B cell (primary cell): ENCODE measurements at regions not wholly inside any gene's neighbourhood (a gene's known extent, or its start where the extent isn't known, plus 50 kb on each side); places are given as distances from the start of the nearest gene placed in this dataset.

Experiments
- ATAC-seq: fragments of 200-7000 bp; cut with Tn5 transposase; one replicate; pipeline ENCODE4 v1.10.0; 2021; ENCODE audit warnings: low read depth, mild to moderate bottlenecking, moderate number of reproducible peaks, moderate library complexity
- CTCF ChIA-PET: fragments of 350-600 bp; sonication (Branson Sonifier 250); formaldehyde crosslinking; loops from one replicate; lab custom pipeline; 2021; ENCODE audit warnings: antibody characterized with exemption, inconsistent platforms; lab: Charles Lee
- POLR2A ChIA-PET: fragments of 350-600 bp; sonication (Branson Sonifier 250); formaldehyde crosslinking; loops from one replicate; lab custom pipeline; 2021; ENCODE audit warnings: antibody characterized with exemption; lab: Charles Lee
- DNase-seq: peaks from one replicate; pipeline ENCODE4 v3.0.0; 2013
- H2AFZ ChIP-seq: 2 replicates; pipeline ENCODE4 v1.6.1; 2012; ENCODE audit warnings: mild to moderate bottlenecking, low read depth, low read length; ENCODE audit not compliant: insufficient read depth, poor library complexity, severe bottlenecking
- H3K27ac ChIP-seq, 2 donors: 1 replicate in 1 of 2; 2 replicates in 1 of 2; pipeline ENCODE4 v1.5.1; 2012 to 2013; ENCODE audit warnings: low read length in 2 of 2, mild to moderate bottlenecking in 2 of 2, moderate library complexity in 1 of 2
- H3K27me3 ChIP-seq, 4 experiments: fragments of 200-600 bp in 1 of 4; sonication (generic) in 1 of 4; replicated peaks in 1 of 4; 1 replicate in 2 of 4; 2 replicates in 2 of 4; pipeline versions ENCODE4 v1.6.1 to v1.7.0; 2013 to 2016; ENCODE audit warnings: low read length in 3 of 4, mild to moderate bottlenecking in 2 of 4, mixed read lengths in 1 of 4, moderate library complexity in 1 of 4; ENCODE audit not compliant: insufficient read depth in 4 of 4, control insufficient read depth in 3 of 4; ENCODE audit errors: control extremely low read depth in 1 of 4
- H3K36me3 ChIP-seq, 2 experiments: replicated peaks in 1 of 2; 1 replicate in 1 of 2; 2 replicates in 1 of 2; pipeline versions ENCODE4 v1.6.1 to v1.7.1; 2013; ENCODE audit warnings: low read length in 1 of 2; ENCODE audit not compliant: insufficient read depth in 2 of 2, control insufficient read depth in 1 of 2; ENCODE audit errors: control extremely low read depth in 1 of 2, extremely low read depth in 1 of 2
- H3K4me1 ChIP-seq, 2 donors: fragments of 200-600 bp in 1 of 2; sonication (generic) in 1 of 2; 1 replicate in 1 of 2; 2 replicates in 1 of 2; pipeline versions ENCODE4 v1.5.1 to v1.6.1; 2013 to 2017; ENCODE audit warnings: low read length in 2 of 2; ENCODE audit not compliant: control insufficient read depth in 2 of 2, insufficient read depth in 2 of 2
- H3K4me2 ChIP-seq: replicated peaks from 2 replicates; pipeline ENCODE3; 2012; ENCODE audit warnings: mild to moderate bottlenecking, low read depth, low read length; ENCODE audit not compliant: poor library complexity, severe bottlenecking
- H3K4me3 ChIP-seq, 5 experiments: fragments of 200-600 bp in 1 of 5; sonication (generic) in 1 of 5; 1 replicate in 3 of 5; 2 replicates in 2 of 5; pipeline versions ENCODE4 v1.5.1 to v1.7.0; 2011 to 2016; ENCODE audit warnings: low read length in 4 of 5, mild to moderate bottlenecking in 4 of 5, low read depth in 2 of 5, control low read depth in 1 of 5, moderate library complexity in 1 of 5; ENCODE audit not compliant: insufficient read depth in 1 of 5; ENCODE audit errors: control extremely low read depth in 1 of 5, extremely low read depth in 1 of 5
- H3K79me2 ChIP-seq: fragments of 200-600 bp; sonication (generic); one replicate; pipeline ENCODE4 v1.6.0; 2016; ENCODE audit warnings: low read length; ENCODE audit not compliant: control insufficient read depth, insufficient read depth
- H3K9ac ChIP-seq: fragments of 200-600 bp; sonication (generic); 2 replicates; pipeline ENCODE4 v1.6.1; 2017; ENCODE audit warnings: mild to moderate bottlenecking, low read length, moderate library complexity
- H3K9me3 ChIP-seq, 3 donors: one replicate each; pipeline versions ENCODE4 v1.6.1 to v1.7.1; 2013; ENCODE audit warnings: low read length in 2 of 3; ENCODE audit not compliant: control insufficient read depth in 2 of 3, insufficient read depth in 1 of 3; ENCODE audit errors: control extremely low read depth in 1 of 3
- H4K20me1 ChIP-seq: 2 replicates; pipeline ENCODE4 v1.6.0; 2012; ENCODE audit warnings: mild to moderate bottlenecking, low read length; ENCODE audit not compliant: insufficient read depth, control insufficient read depth, poor library complexity, severe bottlenecking
- H3K27ac Mint-ChIP-seq: one replicate; pipeline ENCODE4 v1.8.0; 2021; ENCODE audit warnings: mixed read lengths
- H3K27me3 Mint-ChIP-seq: one replicate; pipeline ENCODE4 v1.8.0; 2021; ENCODE audit warnings: mixed read lengths
- H3K4me1 Mint-ChIP-seq: one replicate; pipeline ENCODE4 v1.8.0; 2021; ENCODE audit warnings: mixed read lengths
- H3K4me3 Mint-ChIP-seq: one replicate; pipeline ENCODE4 v1.8.0; 2021; ENCODE audit warnings: mixed read lengths
- H3K9me3 Mint-ChIP-seq: one replicate; pipeline ENCODE4 v1.8.0; 2022; ENCODE audit warnings: mixed read lengths; ENCODE audit not compliant: insufficient read depth
- CTCF ChIP-seq: fragments of 200-600 bp; IDR thresholded peaks from one replicate; pipeline ENCODE4 v1.8.0; 2022; ENCODE audit warnings: antibody characterized with exemption, mild to moderate bottlenecking
- EZH2 ChIP-seq: IDR thresholded peaks from 2 replicates; pipeline ENCODE4 v1.6.1; 2012; ENCODE audit warnings: borderline replicate concordance, low read depth, mild to moderate bottlenecking, moderate library complexity, low read length; ENCODE audit not compliant: insufficient read depth, poor library complexity, severe bottlenecking
- WGBS: methylation state at CpG from one replicate; pipeline ENCODE4 v1.1.5; 2013; ENCODE audit warnings: missing lambda C conversion rate; ENCODE audit not compliant: insufficient coverage; 5-methylcytosine and 5-hydroxymethylcytosine counted together
- intact Hi-C: fragments of 100-400 bp; cut with micrococcal nuclease; formaldehyde crosslinking; loops from one replicate; pipeline ENCODE4 v1.10.0; 2022

GRCh38 chr5:82684659-82685058, 392.5 kb downstream of the TMEM167A start:
- POLR2A ChIA-PET, result no interaction called here

GRCh38 chr5:82684165-82684564, 393.0 kb downstream of the TMEM167A start:
- H3K27me3 Mint-ChIP-seq, result no peaks in the 10 kb centered on the region
- Histone ChIP-seq H3K4me1 (no peaks in the 10 kb centered on the region), H3K79me2 (no peaks in the 10 kb centered on the region), H2AFZ (no peak overlapping the region), H3K4me2 (no peak overlapping the region), H3K36me3 (no peaks in the 10 kb centered on the region), H4K20me1 (no peaks in the 10 kb centered on the region), H3K4me3 (no peak overlapping the region), H3K27ac (no peak overlapping the region), H3K9me3 (no peaks in the 10 kb centered on the region), H3K9ac (no peak overlapping the region), H3K27me3 (no peaks in the 10 kb centered on the region)
- DNase-seq (no peak), ATAC-seq (no peak)
- WGBS, result no CpG with 5 or more reads among the region's 2 CpGs
- TF ChIP-seq EZH2 (no peak), CTCF (no peak)
- no peaks in the 10 kb centered on the region for H3K4me1 Mint-ChIP-seq
- no peak overlapping the region for H3K4me3 Mint-ChIP-seq
- intact Hi-C loops, result no loop called here
- H3K27ac Mint-ChIP-seq, result no peak overlapping the region
- POLR2A ChIA-PET, result no interaction called here
- CTCF ChIA-PET, result no interaction called here
- H3K9me3 Mint-ChIP-seq, result no peaks in the 10 kb centered on the region

More at GRCh38 chr5:82684659-82685058, 392.5 kb downstream of the TMEM167A start:
- no peaks in the 10 kb centered on the region for H3K4me1 ChIP-seq
- H3K27ac ChIP-seq, result no peak overlapping the region
- WGBS, result no CpG with 5 or more reads among the region's 2 CpGs
- Mint-ChIP-seq H3K4me3 (no peak overlapping the region), H3K4me1 (no peaks in the 10 kb centered on the region), H3K9me3 (no peaks in the 10 kb centered on the region), H3K27ac (no peak overlapping the region), H3K27me3 (no peaks in the 10 kb centered on the region)
- no peak overlapping the region for H2AFZ ChIP-seq
- no peak for DNase-seq
- H3K9ac ChIP-seq, result no peak overlapping the region
- intact Hi-C loops, result no loop called here
- H3K4me3 ChIP-seq, result no peak overlapping the region
- ATAC-seq, result no peak
- H4K20me1 ChIP-seq, result no peaks in the 10 kb centered on the region
- H3K36me3 ChIP-seq, result no peaks in the 10 kb centered on the region
- H3K9me3 ChIP-seq, result no peaks in the 10 kb centered on the region
- no peaks in the 10 kb centered on the region for H3K27me3 ChIP-seq
- CTCF ChIA-PET, result no interaction called here
- no peak overlapping the region for H3K4me2 ChIP-seq
- no peaks in the 10 kb centered on the region for H3K79me2 ChIP-seq
- TF ChIP-seq CTCF (no peak), EZH2 (no peak)
